GM19372 (cell line): ENCODE measurements at regions not wholly inside any gene's neighbourhood (a gene's known extent, or its start where the extent isn't known, plus 50 kb on each side); places are given as distances from the start of the nearest gene placed in this dataset.
"Not testable (repeated sequence)": the region's sequence is repeated elsewhere in the genome, so short reads cannot be mapped to it uniquely, and the experiment has no call there.

ENCODE experiments used
- ATAC-seq: cut with Tn5 transposase; IDR thresholded peaks from one replicate; pipeline ENCODE4 v1.9.1; 2021; ENCODE audit warnings: mild to moderate bottlenecking, low read depth, moderate library complexity; ENCODE audit not compliant: unreplicated experiment

- ATAC-seq, result no peak
Observed at GRCh38 chr7:25726170-25726780, 425.7 kb upstream of the NFE2L3 start.

GRCh38 chr7:25726781-25727311 lies 425.2 kb upstream of the NFE2L3 start:
- no peak for ATAC-seq

- ATAC-seq, result no peak
Observed at GRCh38 chr7:25727446-25727845, 424.6 kb upstream of the NFE2L3 start.

GRCh38 chr7:25727876-25728275 lies 424.1 kb upstream of the NFE2L3 start:
- ATAC-seq, result no peak

- ATAC-seq, result no peak
Observed at GRCh38 chr7:25731068-25731845, 420.7 kb upstream of the NFE2L3 start.

GRCh38 chr7:25731846-25732245 lies 420.2 kb upstream of the NFE2L3 start:
- no peak for ATAC-seq

- ATAC-seq, result no peak
Observed at GRCh38 chr7:25732766-25733217, 419.2 kb upstream of the NFE2L3 start.

- ATAC-seq, result no peak
Observed at GRCh38 chr7:25735674-25736242, 416.2 kb upstream of the NFE2L3 start.

GRCh38 chr7:25738528-25738927 lies 413.5 kb upstream of the NFE2L3 start:
- no peak for ATAC-seq

GRCh38 chr7:25739143-25739542 lies 412.9 kb upstream of the NFE2L3 start:
- no peak for ATAC-seq

GRCh38 chr7:25742316-25742715 lies 409.7 kb upstream of the NFE2L3 start:
- no peak for ATAC-seq

- ATAC-seq, result not testable (repeated sequence)
Observed at GRCh38 chr7:25743670-25744451, 408.1 kb upstream of the NFE2L3 start.

- ATAC-seq, result no peak
Observed at GRCh38 chr7:25750744-25751508, 401.1 kb upstream of the NFE2L3 start.

- ATAC-seq, result no peak
Observed at GRCh38 chr7:25752154-25752553, 399.8 kb upstream of the NFE2L3 start.

GRCh38 chr7:25752967-25753791 lies 398.8 kb upstream of the NFE2L3 start:
- no peak for ATAC-seq

- no peak for ATAC-seq
Observed at GRCh38 chr7:25753837-25754236, 398.2 kb upstream of the NFE2L3 start.

- no peak for ATAC-seq
Observed at GRCh38 chr7:25754333-25754732, 397.7 kb upstream of the NFE2L3 start.

GRCh38 chr7:25754751-25755150 lies 397.2 kb upstream of the NFE2L3 start:
- ATAC-seq, result no peak

- no peak for ATAC-seq
Observed at GRCh38 chr7:25756601-25757000, 395.4 kb upstream of the NFE2L3 start.
